IMR-90 (cell line): ENCODE measurements at regions not wholly inside any gene's neighbourhood (a gene's known extent, or its start where the extent isn't known, plus 50 kb on each side); places are given as distances from the start of the nearest gene placed in this dataset.

Source experiments
- CHD1 ChIP-seq: IDR thresholded peaks from 2 replicates; pipeline ENCODE4 v1.6.1; 2012; ENCODE audit warnings: low read depth, low read length, improper control_type of control experiment
- POLR2A ChIP-seq: IDR thresholded peaks from 2 replicates; pipeline ENCODE4 v1.6.1; 2012; ENCODE audit warnings: mild to moderate bottlenecking, low read depth, low read length
- RAD21 ChIP-seq: IDR thresholded peaks from 2 replicates; pipeline ENCODE4 v1.6.1; 2012; ENCODE audit warnings: low read length, improper control_type of control experiment
- RFX5 ChIP-seq: IDR thresholded peaks from 2 replicates; pipeline ENCODE4 v1.8.0; 2012; ENCODE audit warnings: low read depth, mild to moderate bottlenecking, low read length, moderate library complexity
- SMC3 ChIP-seq: fragments of 150-350 bp; IDR thresholded peaks from 2 replicates; pipeline ENCODE4 v1.6.1; 2016; ENCODE audit warnings: low read depth, mild to moderate bottlenecking, antibody characterized with exemption, low read length, moderate library complexity
- TF ChIP-seq, protein P1 (sequence below): conservative IDR thresholded peaks from 2 replicates; pipeline ENCODE4 v1.5.1; 2012; ENCODE audit warnings: mild to moderate bottlenecking, low read depth, low read length, improper control_type of control experiment

- TF ChIP-seq, protein P1, sequence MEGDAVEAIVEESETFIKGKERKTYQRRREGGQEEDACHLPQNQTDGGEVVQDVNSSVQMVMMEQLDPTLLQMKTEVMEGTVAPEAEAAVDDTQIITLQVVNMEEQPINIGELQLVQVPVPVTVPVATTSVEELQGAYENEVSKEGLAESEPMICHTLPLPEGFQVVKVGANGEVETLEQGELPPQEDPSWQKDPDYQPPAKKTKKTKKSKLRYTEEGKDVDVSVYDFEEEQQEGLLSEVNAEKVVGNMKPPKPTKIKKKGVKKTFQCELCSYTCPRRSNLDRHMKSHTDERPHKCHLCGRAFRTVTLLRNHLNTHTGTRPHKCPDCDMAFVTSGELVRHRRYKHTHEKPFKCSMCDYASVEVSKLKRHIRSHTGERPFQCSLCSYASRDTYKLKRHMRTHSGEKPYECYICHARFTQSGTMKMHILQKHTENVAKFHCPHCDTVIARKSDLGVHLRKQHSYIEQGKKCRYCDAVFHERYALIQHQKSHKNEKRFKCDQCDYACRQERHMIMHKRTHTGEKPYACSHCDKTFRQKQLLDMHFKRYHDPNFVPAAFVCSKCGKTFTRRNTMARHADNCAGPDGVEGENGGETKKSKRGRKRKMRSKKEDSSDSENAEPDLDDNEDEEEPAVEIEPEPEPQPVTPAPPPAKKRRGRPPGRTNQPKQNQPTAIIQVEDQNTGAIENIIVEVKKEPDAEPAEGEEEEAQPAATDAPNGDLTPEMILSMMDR, result no peak
- TF ChIP-seq POLR2A, result no peak
- TF ChIP-seq SMC3, result no peak
- TF ChIP-seq RAD21, result no peak
- TF ChIP-seq CHD1, result no peak
- TF ChIP-seq RFX5, result no peak
These were observed 165.3 kb upstream of the FAM83B start for GRCh38 chr6:54681267-54681666.
